SK-N-SH (cell line): ENCODE measurements at regions not wholly inside any gene's neighbourhood (a gene's known extent, or its start where the extent isn't known, plus 50 kb on each side); places are given as distances from the start of the nearest gene placed in this dataset.
A peak's percentile ranks its signal among the peaks of the same experiment; 100 is the strongest.

Experiments
- CTCF ChIA-PET: fragments of 300-600, 350-600 bp; formaldehyde crosslinking; extraction: SDS; loops from one replicate; lab custom pipeline; 2021; lab: Yijun Ruan, JAX
- POLR2A ChIA-PET: fragments of 350-600 bp; sonication (Branson Sonifier 250); formaldehyde crosslinking; extraction: SDS; loops from one replicate; lab custom pipeline; 2020; ENCODE audit warnings: antibody characterized with exemption, inconsistent platforms; lab: Yijun Ruan, JAX
- DNase-seq: peaks from one replicate; pipeline ENCODE4 v3.0.0; 2012
- H2AFZ ChIP-seq: fragments of 200-600 bp; sonication (generic); 2 replicates; pipeline ENCODE4 v1.8.1; 2016; ENCODE audit warnings: antibody characterized with exemption, mild to moderate bottlenecking, low read depth
- H3F3A ChIP-seq: fragments of 200-600 bp; sonication (generic); replicated peaks from 2 replicates; pipeline ENCODE3; 2016; ENCODE audit warnings: antibody characterized with exemption, mild to moderate bottlenecking; ENCODE audit not compliant: insufficient read depth
- H3K27ac ChIP-seq, 2 experiments: fragments of 200-500 bp in 1 of 2; fragments of 200-600 bp in 1 of 2; sonication (Bioruptor generic) in 1 of 2; sonication (generic), shearing (Covaris generic) in 1 of 2; 2 replicates each; pipeline versions ENCODE4 v1.5.1 to v1.6.1; 2014 to 2016; ENCODE audit warnings: low read depth in 2 of 2, inconsistent platforms in 1 of 2, low read length in 1 of 2, mild to moderate bottlenecking in 1 of 2, mixed read lengths in 1 of 2
- H3K27me3 ChIP-seq: fragments of 200-600 bp; sonication (generic), shearing (Covaris generic); 2 replicates; pipeline ENCODE4 v1.6.1; 2016; ENCODE audit warnings: mixed run types; ENCODE audit not compliant: insufficient read depth
- H3K36me3 ChIP-seq, 2 experiments: fragments of 200-500 bp in 1 of 2; fragments of 200-600 bp in 1 of 2; sonication (Bioruptor generic) in 1 of 2; sonication (generic) in 1 of 2; replicated peaks in 1 of 2; 2 replicates each; pipeline versions ENCODE3 to v1.5.1; 2014 to 2016; ENCODE audit warnings: low read length in 1 of 2, mild to moderate bottlenecking in 1 of 2; ENCODE audit not compliant: insufficient read depth in 2 of 2, control insufficient read depth in 1 of 2
- H3K4me1 ChIP-seq, 2 experiments: fragments of 200-500 bp in 1 of 2; fragments of 200-600 bp in 1 of 2; sonication (Bioruptor generic) in 1 of 2; sonication (generic), shearing (Covaris generic) in 1 of 2; 2 replicates each; pipeline versions ENCODE4 v1.5.1 to v1.6.1; 2014 to 2016; ENCODE audit warnings: low read depth in 1 of 2, low read length in 1 of 2, mixed run types in 1 of 2; ENCODE audit not compliant: insufficient read depth in 2 of 2, control insufficient read depth in 1 of 2
- H3K4me2 ChIP-seq: fragments of 200-600 bp; sonication (generic), shearing (Covaris generic); 2 replicates; pipeline ENCODE4 v1.6.1; 2017; ENCODE audit warnings: mixed run types
- H3K4me3 ChIP-seq, 2 experiments: fragments of 200-500 bp in 1 of 2; fragments of 200-600 bp in 1 of 2; sonication (Bioruptor generic) in 1 of 2; sonication (generic), shearing (Covaris generic) in 1 of 2; 2 replicates each; pipeline versions ENCODE4 v1.5.1 to v1.8.1; 2014 to 2016; ENCODE audit warnings: low read depth in 2 of 2, inconsistent platforms in 1 of 2, low read length in 1 of 2, mild to moderate bottlenecking in 1 of 2, mixed read lengths in 1 of 2, moderate library complexity in 1 of 2
- H3K79me2 ChIP-seq: fragments of 200-600 bp; sonication (generic); 2 replicates; pipeline ENCODE4 v1.8.1; 2017; ENCODE audit warnings: mild to moderate bottlenecking; ENCODE audit not compliant: insufficient read depth
- H3K9ac ChIP-seq: fragments of 200-600 bp; sonication (generic); 2 replicates; pipeline ENCODE4 v1.6.1; 2017; ENCODE audit warnings: mixed run types
- H3K9me2 ChIP-seq: fragments of 200-600 bp; sonication (generic); 2 replicates; pipeline ENCODE4 v1.6.1; 2017; ENCODE audit warnings: mixed run types
- H3K9me3 ChIP-seq: fragments of 200-600 bp; sonication (generic); 2 replicates; pipeline ENCODE4 v1.6.1; 2017; ENCODE audit warnings: mixed run types, mild to moderate bottlenecking, moderate library complexity
- H4K20me1 ChIP-seq: fragments of 200-600 bp; sonication (generic); 2 replicates; pipeline ENCODE4 v1.6.1; 2017; ENCODE audit warnings: mild to moderate bottlenecking, mixed run types; ENCODE audit not compliant: insufficient read depth
- ELF1 ChIP-seq: IDR thresholded peaks from 2 replicates; pipeline ENCODE4 v1.4.0; 2012
- EP300 ChIP-seq, 2 experiments: IDR thresholded peaks; 2 replicates each; pipeline versions ENCODE4 v1.4.0 to v1.6.1; 2012; ENCODE audit warnings: borderline replicate concordance in 1 of 2, low read depth in 1 of 2, low read length in 1 of 2
- EZH2phosphoT487 ChIP-seq: fragments of 200-600 bp; sonication (generic); IDR thresholded peaks from 2 replicates; pipeline ENCODE4 v1.6.1; 2017; ENCODE audit warnings: low read depth, mixed run types, mild to moderate bottlenecking, antibody characterized with exemption, moderate library complexity, borderline replicate concordance
- GABPA ChIP-seq: IDR thresholded peaks from 2 replicates; pipeline ENCODE4 v1.4.0; 2012; ENCODE audit warnings: low read depth, mild to moderate bottlenecking
- JUND ChIP-seq: IDR thresholded peaks from 2 replicates; pipeline ENCODE4 v1.4.0; 2012
- MEF2A ChIP-seq: IDR thresholded peaks from 2 replicates; pipeline ENCODE4 v1.4.0; 2012; ENCODE audit warnings: low read depth, borderline replicate concordance
- MXI1 ChIP-seq: IDR thresholded peaks from 2 replicates; pipeline ENCODE4 v1.6.1; 2012; ENCODE audit warnings: mild to moderate bottlenecking, low read depth, low read length, improper control_type of control experiment
- NFIC ChIP-seq: IDR thresholded peaks from 2 replicates; pipeline ENCODE4 v1.4.0; 2012; ENCODE audit warnings: borderline replicate concordance
- NRF1 ChIP-seq: IDR thresholded peaks from 2 replicates; pipeline ENCODE4 v1.6.1; 2012; ENCODE audit warnings: low read depth, mild to moderate bottlenecking, low read length
- POLR2AphosphoS5 ChIP-seq: IDR thresholded peaks from 2 replicates; pipeline ENCODE4 v1.6.1; 2012; ENCODE audit warnings: low read depth, low read length
- RAD21 ChIP-seq: IDR thresholded peaks from 2 replicates; pipeline ENCODE4 v1.6.1; 2012; ENCODE audit warnings: mild to moderate bottlenecking, low read length
- RCOR1 ChIP-seq: fragments of 150-350 bp; IDR thresholded peaks from 2 replicates; pipeline ENCODE4 v1.6.1; 2017; ENCODE audit warnings: antibody characterized with exemption, low read length
- RXRA ChIP-seq: IDR thresholded peaks from 2 replicates; pipeline ENCODE4 v1.4.0; 2012; ENCODE audit warnings: low read depth, mild to moderate bottlenecking, borderline replicate concordance
- SIN3A ChIP-seq: IDR thresholded peaks from 2 replicates; pipeline ENCODE4 v1.6.1; 2012; ENCODE audit warnings: low read depth, mild to moderate bottlenecking, low read length, moderate library complexity, borderline replicate concordance
- TCF12 ChIP-seq: IDR thresholded peaks from 2 replicates; pipeline ENCODE4 v1.4.0; 2012
- TEAD4 ChIP-seq: IDR thresholded peaks from 2 replicates; pipeline ENCODE4 v1.4.0; 2012; ENCODE audit warnings: mild to moderate bottlenecking, borderline replicate concordance; ENCODE audit not compliant: insufficient read depth
- YY1 ChIP-seq: IDR thresholded peaks from 2 replicates; pipeline ENCODE4 v1.4.0; 2012; ENCODE audit warnings: low read depth, mild to moderate bottlenecking
- WGBS: methylation state at CpG from one replicate; pipeline ENCODE4 v1.1.6; 2017; ENCODE audit warnings: low lambda C conversion rate; 5-methylcytosine and 5-hydroxymethylcytosine counted together
- TF ChIP-seq, protein P1 (sequence below): IDR thresholded peaks from 2 replicates; pipeline ENCODE4; 2012
- TF ChIP-seq, protein P2 (sequence below): IDR thresholded peaks from 2 replicates; pipeline ENCODE4 v1.4.0; 2012; ENCODE audit warnings: low read depth, borderline replicate concordance
- TF ChIP-seq, protein P3 (sequence below): fragments of 150-350 bp; IDR thresholded peaks from 2 replicates; pipeline ENCODE4 v1.6.1; 2016; ENCODE audit warnings: mild to moderate bottlenecking, low read depth, low read length
- TF ChIP-seq, protein P4 (sequence below): fragments of 200-600 bp; sonication (generic); IDR thresholded peaks from 2 replicates; pipeline ENCODE4 v1.6.1; 2017; ENCODE audit warnings: antibody characterized with exemption, mild to moderate bottlenecking, moderate library complexity

DNA sequence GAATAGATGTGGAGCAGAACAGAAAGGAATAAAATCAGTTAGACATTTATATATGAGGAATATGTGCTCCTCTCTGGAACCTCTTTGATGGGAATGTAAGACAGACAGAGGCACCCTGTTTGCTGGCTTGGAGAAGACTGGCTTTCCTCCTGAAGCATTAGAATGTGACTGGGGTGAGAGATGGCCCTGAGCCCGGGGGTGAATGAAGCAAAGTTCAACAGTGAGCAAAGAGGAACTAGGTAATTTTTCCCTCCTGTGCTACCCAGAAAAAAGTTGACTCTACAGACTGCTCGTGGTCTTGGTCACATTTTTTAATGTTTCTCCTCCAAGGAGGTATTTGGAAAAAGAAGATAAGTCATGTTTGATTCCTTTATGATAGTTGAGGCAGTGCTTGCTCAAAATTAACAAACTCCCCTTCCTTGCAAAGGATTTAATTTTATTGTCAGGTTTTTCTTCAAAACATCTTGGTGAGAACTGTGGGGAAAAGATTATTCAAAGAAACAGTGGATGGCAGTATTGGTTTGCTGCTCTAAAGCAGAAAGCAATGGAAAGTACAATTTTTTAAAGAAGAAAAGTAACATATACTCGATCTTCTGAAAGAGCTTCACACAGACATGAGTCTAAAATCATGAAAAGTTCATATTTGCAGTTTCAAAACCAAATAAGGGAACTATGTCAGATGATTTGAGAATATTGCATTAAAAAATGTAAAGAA lies 370.4 kb upstream of the CDIN1 start:
- WGBS = 52% methylated on average over 3 of the region's 3 CpGs
- POLR2A ChIA-PET = no interaction called here
- CTCF ChIA-PET = no interaction called here

DNA sequence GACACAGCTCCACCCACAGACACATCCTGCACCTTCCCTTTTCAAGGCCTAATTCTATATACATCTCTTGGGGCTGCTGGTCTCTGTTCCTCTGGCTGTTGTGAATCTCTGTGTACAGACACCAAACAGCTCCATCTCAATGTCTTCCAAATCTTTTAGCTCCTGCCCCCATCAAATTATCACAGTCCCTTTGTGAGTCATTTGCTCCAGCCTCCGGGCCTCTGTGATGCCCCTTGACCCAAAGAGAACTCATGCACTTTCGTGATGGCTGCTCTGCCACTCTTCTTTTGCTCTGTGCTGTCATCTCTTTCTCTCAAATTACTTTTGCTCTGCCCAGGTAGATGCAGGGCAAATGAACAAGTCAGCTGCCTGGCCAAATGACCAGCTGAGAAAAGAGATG lies 369.0 kb upstream of the CDIN1 start:
- no peaks in the 10 kb centered on the region for H4K20me1 ChIP-seq
- H2AFZ ChIP-seq = no peak overlapping the region
- no peak overlapping the region for H3K4me3 ChIP-seq
- no peaks in the 10 kb centered on the region for H3K9me2 ChIP-seq
- H3K79me2 ChIP-seq = no peaks in the 10 kb centered on the region
- no peaks in the 10 kb centered on the region for H3K4me1 ChIP-seq
- ChIA-PET CTCF (interaction anchor here (0.6 to 0.7 kb wide), 2 partner anchors 21 to 741 kb away, joined by 3 read pairs; no protein-coding TSS in a partner anchor), POLR2A (no interaction called here)
- H3K27me3 ChIP-seq = no peaks in the 10 kb centered on the region
- no peak overlapping the region for H3K4me2 ChIP-seq
- no peak for DNase-seq
- 81% methylated on average over 2 of the region's 2 CpGs for WGBS
- no peaks in the 10 kb centered on the region for H3K9me3 ChIP-seq
- no peaks in the 10 kb centered on the region for H3F3A ChIP-seq
- H3K27ac ChIP-seq = no peak overlapping the region
- H3K9ac ChIP-seq = no peak overlapping the region
- no peaks in the 10 kb centered on the region for H3K36me3 ChIP-seq
- TF ChIP-seq POLR2AphosphoS5 = no peak
- no peak for TF ChIP-seq YY1
- no peak for TF ChIP-seq ELF1
- no peak for TF ChIP-seq GABPA
- no peak for TF ChIP-seq TEAD4
- no peak for TF ChIP-seq NFIC
- no peak for TF ChIP-seq MEF2A
- no peak for TF ChIP-seq TCF12
- TF ChIP-seq, protein P1, sequence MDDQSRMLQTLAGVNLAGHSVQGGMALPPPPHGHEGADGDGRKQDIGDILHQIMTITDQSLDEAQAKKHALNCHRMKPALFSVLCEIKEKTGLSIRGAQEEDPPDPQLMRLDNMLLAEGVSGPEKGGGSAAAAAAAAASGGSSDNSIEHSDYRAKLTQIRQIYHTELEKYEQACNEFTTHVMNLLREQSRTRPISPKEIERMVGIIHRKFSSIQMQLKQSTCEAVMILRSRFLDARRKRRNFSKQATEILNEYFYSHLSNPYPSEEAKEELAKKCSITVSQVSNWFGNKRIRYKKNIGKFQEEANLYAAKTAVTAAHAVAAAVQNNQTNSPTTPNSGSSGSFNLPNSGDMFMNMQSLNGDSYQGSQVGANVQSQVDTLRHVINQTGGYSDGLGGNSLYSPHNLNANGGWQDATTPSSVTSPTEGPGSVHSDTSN = no peak
- TF ChIP-seq, protein P2, sequence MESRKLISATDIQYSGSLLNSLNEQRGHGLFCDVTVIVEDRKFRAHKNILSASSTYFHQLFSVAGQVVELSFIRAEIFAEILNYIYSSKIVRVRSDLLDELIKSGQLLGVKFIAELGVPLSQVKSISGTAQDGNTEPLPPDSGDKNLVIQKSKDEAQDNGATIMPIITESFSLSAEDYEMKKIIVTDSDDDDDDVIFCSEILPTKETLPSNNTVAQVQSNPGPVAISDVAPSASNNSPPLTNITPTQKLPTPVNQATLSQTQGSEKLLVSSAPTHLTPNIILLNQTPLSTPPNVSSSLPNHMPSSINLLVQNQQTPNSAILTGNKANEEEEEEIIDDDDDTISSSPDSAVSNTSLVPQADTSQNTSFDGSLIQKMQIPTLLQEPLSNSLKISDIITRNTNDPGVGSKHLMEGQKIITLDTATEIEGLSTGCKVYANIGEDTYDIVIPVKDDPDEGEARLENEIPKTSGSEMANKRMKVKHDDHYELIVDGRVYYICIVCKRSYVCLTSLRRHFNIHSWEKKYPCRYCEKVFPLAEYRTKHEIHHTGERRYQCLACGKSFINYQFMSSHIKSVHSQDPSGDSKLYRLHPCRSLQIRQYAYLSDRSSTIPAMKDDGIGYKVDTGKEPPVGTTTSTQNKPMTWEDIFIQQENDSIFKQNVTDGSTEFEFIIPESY = no peak
- TF ChIP-seq, protein P3, sequence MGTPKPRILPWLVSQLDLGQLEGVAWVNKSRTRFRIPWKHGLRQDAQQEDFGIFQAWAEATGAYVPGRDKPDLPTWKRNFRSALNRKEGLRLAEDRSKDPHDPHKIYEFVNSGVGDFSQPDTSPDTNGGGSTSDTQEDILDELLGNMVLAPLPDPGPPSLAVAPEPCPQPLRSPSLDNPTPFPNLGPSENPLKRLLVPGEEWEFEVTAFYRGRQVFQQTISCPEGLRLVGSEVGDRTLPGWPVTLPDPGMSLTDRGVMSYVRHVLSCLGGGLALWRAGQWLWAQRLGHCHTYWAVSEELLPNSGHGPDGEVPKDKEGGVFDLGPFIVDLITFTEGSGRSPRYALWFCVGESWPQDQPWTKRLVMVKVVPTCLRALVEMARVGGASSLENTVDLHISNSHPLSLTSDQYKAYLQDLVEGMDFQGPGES = no peak
- no peak for TF ChIP-seq JUND
- TF ChIP-seq RAD21 = no peak
- TF ChIP-seq EZH2phosphoT487 = no peak
- TF ChIP-seq NRF1 = no peak
- no peak for TF ChIP-seq RCOR1

More for the DNA sequence above, 370.4 kb upstream of the CDIN1 start:
- no peaks in the 10 kb centered on the region for H3K27me3 ChIP-seq
- H3K4me1 ChIP-seq = no peaks in the 10 kb centered on the region
- no peaks in the 10 kb centered on the region for H3K36me3 ChIP-seq
- DNase-seq = no peak
- H3K9ac ChIP-seq = no peak overlapping the region
- no peak overlapping the region for H3K4me2 ChIP-seq
- no peaks in the 10 kb centered on the region for H3F3A ChIP-seq
- H2AFZ ChIP-seq = 0 out of 2 replicates have a peak overlapping the region, but pooled peaks have one; percentile 2
- H3K9me2 ChIP-seq = no peaks in the 10 kb centered on the region
- H4K20me1 ChIP-seq = no peaks in the 10 kb centered on the region
- H3K9me3 ChIP-seq = no peaks in the 10 kb centered on the region
- no peaks in the 10 kb centered on the region for H3K79me2 ChIP-seq
- no peak overlapping the region for H3K4me3 ChIP-seq
- no peak for TF ChIP-seq MXI1
- no peak for TF ChIP-seq SIN3A
- TF ChIP-seq RAD21 = peak; percentile 44
- TF ChIP-seq EP300 (IDR thresholded peaks at IDR 0.05; ENCODE audit: borderline replicate concordance in 1 of 2, low read depth in 1 of 2, low read length in 1 of 2) = no peak
- TF ChIP-seq, protein P4, sequence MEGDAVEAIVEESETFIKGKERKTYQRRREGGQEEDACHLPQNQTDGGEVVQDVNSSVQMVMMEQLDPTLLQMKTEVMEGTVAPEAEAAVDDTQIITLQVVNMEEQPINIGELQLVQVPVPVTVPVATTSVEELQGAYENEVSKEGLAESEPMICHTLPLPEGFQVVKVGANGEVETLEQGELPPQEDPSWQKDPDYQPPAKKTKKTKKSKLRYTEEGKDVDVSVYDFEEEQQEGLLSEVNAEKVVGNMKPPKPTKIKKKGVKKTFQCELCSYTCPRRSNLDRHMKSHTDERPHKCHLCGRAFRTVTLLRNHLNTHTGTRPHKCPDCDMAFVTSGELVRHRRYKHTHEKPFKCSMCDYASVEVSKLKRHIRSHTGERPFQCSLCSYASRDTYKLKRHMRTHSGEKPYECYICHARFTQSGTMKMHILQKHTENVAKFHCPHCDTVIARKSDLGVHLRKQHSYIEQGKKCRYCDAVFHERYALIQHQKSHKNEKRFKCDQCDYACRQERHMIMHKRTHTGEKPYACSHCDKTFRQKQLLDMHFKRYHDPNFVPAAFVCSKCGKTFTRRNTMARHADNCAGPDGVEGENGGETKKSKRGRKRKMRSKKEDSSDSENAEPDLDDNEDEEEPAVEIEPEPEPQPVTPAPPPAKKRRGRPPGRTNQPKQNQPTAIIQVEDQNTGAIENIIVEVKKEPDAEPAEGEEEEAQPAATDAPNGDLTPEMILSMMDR = peak; percentile 50
- no peak for TF ChIP-seq RXRA
- no peak overlapping the region for H3K27ac ChIP-seq
